ENCODE measurements at regions not wholly inside any gene's neighbourhood (a gene's known extent, or its start where the extent isn't known, plus 50 kb on each side); places are given as distances from the start of the nearest gene placed in this dataset.

- intact Hi-C loops (cut with DNase I; ENCODE audit: low total_unique reads) = no loop called here
These were observed 1198.5 kb upstream of the SORCS1 start for GRCh38 chr10:108362961-108363360.

GRCh38 chr10:108362296-108362695 lies 1197.8 kb upstream of the SORCS1 start:
- TF ChIP-seq, protein P1, sequence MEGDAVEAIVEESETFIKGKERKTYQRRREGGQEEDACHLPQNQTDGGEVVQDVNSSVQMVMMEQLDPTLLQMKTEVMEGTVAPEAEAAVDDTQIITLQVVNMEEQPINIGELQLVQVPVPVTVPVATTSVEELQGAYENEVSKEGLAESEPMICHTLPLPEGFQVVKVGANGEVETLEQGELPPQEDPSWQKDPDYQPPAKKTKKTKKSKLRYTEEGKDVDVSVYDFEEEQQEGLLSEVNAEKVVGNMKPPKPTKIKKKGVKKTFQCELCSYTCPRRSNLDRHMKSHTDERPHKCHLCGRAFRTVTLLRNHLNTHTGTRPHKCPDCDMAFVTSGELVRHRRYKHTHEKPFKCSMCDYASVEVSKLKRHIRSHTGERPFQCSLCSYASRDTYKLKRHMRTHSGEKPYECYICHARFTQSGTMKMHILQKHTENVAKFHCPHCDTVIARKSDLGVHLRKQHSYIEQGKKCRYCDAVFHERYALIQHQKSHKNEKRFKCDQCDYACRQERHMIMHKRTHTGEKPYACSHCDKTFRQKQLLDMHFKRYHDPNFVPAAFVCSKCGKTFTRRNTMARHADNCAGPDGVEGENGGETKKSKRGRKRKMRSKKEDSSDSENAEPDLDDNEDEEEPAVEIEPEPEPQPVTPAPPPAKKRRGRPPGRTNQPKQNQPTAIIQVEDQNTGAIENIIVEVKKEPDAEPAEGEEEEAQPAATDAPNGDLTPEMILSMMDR (IDR thresholded peaks at IDR 0.05) = no peak
- H3K4me1 ChIP-seq = no peaks in the 10 kb centered on the region
- H3K4me3 ChIP-seq = no peak overlapping the region
- no peaks in the 10 kb centered on the region for H3K36me3 ChIP-seq
- no peak for DNase-seq
- intact Hi-C loops (cut with DNase I; ENCODE audit: low total_unique reads) = no loop called here
- no peaks in the 10 kb centered on the region for H3K27me3 ChIP-seq
- no peak overlapping the region for H3K27ac ChIP-seq
- H3K9me3 ChIP-seq = no peaks in the 10 kb centered on the region

More at GRCh38 chr10:108362961-108363360, 1198.5 kb upstream of the SORCS1 start:
- TF ChIP-seq, protein P1 (IDR thresholded peaks at IDR 0.05) = no peak
- Histone ChIP-seq H3K27ac (no peak overlapping the region), H3K9me3 (no peaks in the 10 kb centered on the region), H3K27me3 (no peaks in the 10 kb centered on the region), H3K4me3 (no peak overlapping the region), H3K36me3 (no peaks in the 10 kb centered on the region), H3K4me1 (no peaks in the 10 kb centered on the region)
- no peak for DNase-seq

- Histone ChIP-seq H3K4me1 (no peaks in the 10 kb centered on the region), H3K9me3 (no peaks in the 10 kb centered on the region), H3K27me3 (no peaks in the 10 kb centered on the region), H3K36me3 (no peaks in the 10 kb centered on the region), H3K27ac (no peak overlapping the region), H3K4me3 (no peak overlapping the region)
- intact Hi-C loops (cut with DNase I; ENCODE audit: low total_unique reads) = no loop called here
- no peak for DNase-seq
- TF ChIP-seq, protein P1 (IDR thresholded peaks at IDR 0.05) = no peak
These were observed 1195.7 kb upstream of the SORCS1 start for GRCh38 chr10:108360187-108360586.

DNA sequence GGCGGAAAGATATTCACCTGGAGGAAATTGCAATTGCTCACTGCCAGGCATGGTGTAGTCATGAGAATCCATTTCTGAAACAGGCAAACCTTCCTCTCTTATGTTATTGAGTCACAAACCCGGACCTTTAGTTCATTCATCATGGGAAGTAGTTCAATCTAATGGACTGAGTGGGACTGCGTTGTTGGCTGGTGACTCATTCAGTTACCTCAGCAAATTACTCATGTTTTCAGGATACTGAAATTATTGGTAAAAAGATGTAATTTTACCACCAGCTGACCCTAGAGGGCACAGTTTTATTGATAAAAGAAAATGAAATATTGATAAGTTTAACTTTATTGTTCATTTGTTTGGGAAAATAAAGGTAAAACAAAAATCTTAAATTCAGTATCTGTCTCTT lies 1194.4 kb upstream of the SORCS1 start:
- H3K27ac ChIP-seq = no peak overlapping the region
- H3K4me1 ChIP-seq = no peaks in the 10 kb centered on the region
- intact Hi-C loops (cut with DNase I; ENCODE audit: low total_unique reads) = no loop called here
- H3K4me3 ChIP-seq = no peak overlapping the region
- TF ChIP-seq, protein P1 (IDR thresholded peaks at IDR 0.05) = no peak
- DNase-seq = no peak
- H3K36me3 ChIP-seq = no peaks in the 10 kb centered on the region
- no peaks in the 10 kb centered on the region for H3K9me3 ChIP-seq
- no peaks in the 10 kb centered on the region for H3K27me3 ChIP-seq

GRCh38 chr10:108352771-108353170 lies 1188.3 kb upstream of the SORCS1 start:
- Histone ChIP-seq H3K36me3 (no peaks in the 10 kb centered on the region), H3K27ac (no peak overlapping the region), H3K27me3 (no peaks in the 10 kb centered on the region), H3K9me3 (no peaks in the 10 kb centered on the region), H3K4me1 (no peaks in the 10 kb centered on the region), H3K4me3 (no peak overlapping the region)
- TF ChIP-seq, protein P1 (IDR thresholded peaks at IDR 0.05) = no peak
- no peak for DNase-seq
- intact Hi-C loops (cut with DNase I; ENCODE audit: low total_unique reads) = no loop called here

- Histone ChIP-seq H3K27me3 (no peaks in the 10 kb centered on the region), H3K4me1 (no peaks in the 10 kb centered on the region), H3K4me3 (no peak overlapping the region), H3K9me3 (no peaks in the 10 kb centered on the region), H3K36me3 (no peaks in the 10 kb centered on the region), H3K27ac (no peak overlapping the region)
- no peak for DNase-seq
- intact Hi-C loops (cut with DNase I; ENCODE audit: low total_unique reads) = no loop called here
- TF ChIP-seq, protein P1 (IDR thresholded peaks at IDR 0.05) = no peak
These were observed 1183.7 kb upstream of the SORCS1 start for GRCh38 chr10:108348215-108348614.
